ENCODE measurements at regions not wholly inside any gene's neighbourhood (a gene's known extent, or its start where the extent isn't known, plus 50 kb on each side); places are given as distances from the start of the nearest gene placed in this dataset.

- TF ChIP-seq, protein P1, sequence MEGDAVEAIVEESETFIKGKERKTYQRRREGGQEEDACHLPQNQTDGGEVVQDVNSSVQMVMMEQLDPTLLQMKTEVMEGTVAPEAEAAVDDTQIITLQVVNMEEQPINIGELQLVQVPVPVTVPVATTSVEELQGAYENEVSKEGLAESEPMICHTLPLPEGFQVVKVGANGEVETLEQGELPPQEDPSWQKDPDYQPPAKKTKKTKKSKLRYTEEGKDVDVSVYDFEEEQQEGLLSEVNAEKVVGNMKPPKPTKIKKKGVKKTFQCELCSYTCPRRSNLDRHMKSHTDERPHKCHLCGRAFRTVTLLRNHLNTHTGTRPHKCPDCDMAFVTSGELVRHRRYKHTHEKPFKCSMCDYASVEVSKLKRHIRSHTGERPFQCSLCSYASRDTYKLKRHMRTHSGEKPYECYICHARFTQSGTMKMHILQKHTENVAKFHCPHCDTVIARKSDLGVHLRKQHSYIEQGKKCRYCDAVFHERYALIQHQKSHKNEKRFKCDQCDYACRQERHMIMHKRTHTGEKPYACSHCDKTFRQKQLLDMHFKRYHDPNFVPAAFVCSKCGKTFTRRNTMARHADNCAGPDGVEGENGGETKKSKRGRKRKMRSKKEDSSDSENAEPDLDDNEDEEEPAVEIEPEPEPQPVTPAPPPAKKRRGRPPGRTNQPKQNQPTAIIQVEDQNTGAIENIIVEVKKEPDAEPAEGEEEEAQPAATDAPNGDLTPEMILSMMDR (conservative IDR thresholded peaks at IDR 0.05) = no peak
- TF ChIP-seq ZFX (IDR thresholded peaks at IDR 0.05) = no peak
Measured at GRCh38 chr9:12875191-12875590, 100.4 kb downstream of the LURAP1L start.

All from C4-2B (cell line).